ENCODE measurements at regions not wholly inside any gene's neighbourhood (a gene's known extent, or its start where the extent isn't known, plus 50 kb on each side); places are given as distances from the start of the nearest gene placed in this dataset.

DNA sequence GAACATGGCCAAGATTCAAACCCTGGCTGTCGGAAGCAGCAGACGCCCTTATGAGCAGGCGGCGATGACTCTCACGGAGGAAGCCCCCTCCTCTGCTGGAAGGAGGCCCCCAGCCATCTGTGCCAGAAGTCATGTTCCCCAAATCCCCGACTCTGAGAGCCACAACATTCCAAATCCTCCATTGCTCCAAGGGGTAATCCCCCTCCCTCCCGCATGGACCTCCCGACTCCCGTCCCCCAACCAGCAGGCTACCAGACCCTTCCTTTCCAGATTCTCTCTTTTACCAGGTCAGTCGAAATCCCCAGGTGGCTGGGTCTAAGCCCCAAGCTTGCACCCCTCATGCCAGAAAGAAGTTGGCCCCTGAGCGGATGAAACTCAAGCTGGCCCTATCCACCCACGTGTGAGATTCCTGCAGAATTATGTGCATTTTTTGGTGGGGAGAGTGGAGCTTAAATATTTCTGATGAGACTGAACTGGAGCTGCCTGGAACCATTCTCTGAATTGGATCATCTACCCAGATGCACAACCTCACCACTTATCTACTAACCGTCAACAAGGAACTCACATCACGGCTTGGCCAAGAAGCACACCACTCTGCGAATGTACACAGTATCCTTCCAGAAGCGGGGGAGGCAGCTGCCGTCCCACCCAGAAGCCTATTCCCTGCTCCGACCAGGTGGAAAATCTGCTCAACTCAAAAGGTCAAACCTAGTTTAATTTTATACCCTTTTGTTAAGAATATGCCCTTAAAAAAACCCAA lies 283.5 kb downstream of the C16orf95 start (continued):
- TF ChIP-seq, protein P1, sequence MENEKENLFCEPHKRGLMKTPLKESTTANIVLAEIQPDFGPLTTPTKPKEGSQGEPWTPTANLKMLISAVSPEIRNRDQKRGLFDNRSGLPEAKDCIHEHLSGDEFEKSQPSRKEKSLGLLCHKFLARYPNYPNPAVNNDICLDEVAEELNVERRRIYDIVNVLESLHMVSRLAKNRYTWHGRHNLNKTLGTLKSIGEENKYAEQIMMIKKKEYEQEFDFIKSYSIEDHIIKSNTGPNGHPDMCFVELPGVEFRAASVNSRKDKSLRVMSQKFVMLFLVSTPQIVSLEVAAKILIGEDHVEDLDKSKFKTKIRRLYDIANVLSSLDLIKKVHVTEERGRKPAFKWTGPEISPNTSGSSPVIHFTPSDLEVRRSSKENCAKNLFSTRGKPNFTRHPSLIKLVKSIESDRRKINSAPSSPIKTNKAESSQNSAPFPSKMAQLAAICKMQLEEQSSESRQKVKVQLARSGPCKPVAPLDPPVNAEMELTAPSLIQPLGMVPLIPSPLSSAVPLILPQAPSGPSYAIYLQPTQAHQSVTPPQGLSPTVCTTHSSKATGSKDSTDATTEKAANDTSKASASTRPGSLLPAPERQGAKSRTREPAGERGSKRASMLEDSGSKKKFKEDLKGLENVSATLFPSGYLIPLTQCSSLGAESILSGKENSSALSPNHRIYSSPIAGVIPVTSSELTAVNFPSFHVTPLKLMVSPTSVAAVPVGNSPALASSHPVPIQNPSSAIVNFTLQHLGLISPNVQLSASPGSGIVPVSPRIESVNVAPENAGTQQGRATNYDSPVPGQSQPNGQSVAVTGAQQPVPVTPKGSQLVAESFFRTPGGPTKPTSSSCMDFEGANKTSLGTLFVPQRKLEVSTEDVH (IDR thresholded peaks at IDR 0.05; ENCODE audit: low read depth, partially characterized antibody): no peak
- TF ChIP-seq, protein P2, sequence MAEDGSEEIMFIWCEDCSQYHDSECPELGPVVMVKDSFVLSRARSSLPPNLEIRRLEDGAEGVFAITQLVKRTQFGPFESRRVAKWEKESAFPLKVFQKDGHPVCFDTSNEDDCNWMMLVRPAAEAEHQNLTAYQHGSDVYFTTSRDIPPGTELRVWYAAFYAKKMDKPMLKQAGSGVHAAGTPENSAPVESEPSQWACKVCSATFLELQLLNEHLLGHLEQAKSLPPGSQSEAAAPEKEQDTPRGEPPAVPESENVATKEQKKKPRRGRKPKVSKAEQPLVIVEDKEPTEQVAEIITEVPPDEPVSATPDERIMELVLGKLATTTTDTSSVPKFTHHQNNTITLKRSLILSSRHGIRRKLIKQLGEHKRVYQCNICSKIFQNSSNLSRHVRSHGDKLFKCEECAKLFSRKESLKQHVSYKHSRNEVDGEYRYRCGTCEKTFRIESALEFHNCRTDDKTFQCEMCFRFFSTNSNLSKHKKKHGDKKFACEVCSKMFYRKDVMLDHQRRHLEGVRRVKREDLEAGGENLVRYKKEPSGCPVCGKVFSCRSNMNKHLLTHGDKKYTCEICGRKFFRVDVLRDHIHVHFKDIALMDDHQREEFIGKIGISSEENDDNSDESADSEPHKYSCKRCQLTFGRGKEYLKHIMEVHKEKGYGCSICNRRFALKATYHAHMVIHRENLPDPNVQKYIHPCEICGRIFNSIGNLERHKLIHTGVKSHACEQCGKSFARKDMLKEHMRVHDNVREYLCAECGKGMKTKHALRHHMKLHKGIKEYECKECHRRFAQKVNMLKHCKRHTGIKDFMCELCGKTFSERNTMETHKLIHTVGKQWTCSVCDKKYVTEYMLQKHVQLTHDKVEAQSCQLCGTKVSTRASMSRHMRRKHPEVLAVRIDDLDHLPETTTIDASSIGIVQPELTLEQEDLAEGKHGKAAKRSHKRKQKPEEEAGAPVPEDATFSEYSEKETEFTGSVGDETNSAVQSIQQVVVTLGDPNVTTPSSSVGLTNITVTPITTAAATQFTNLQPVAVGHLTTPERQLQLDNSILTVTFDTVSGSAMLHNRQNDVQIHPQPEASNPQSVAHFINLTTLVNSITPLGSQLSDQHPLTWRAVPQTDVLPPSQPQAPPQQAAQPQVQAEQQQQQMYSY (CRISPR knock-in tag; IDR thresholded peaks at IDR 0.05): no peak
- TF ChIP-seq HDAC6 (IDR thresholded peaks at IDR 0.05; ENCODE audit: unreplicated experiment): no peak

DNA sequence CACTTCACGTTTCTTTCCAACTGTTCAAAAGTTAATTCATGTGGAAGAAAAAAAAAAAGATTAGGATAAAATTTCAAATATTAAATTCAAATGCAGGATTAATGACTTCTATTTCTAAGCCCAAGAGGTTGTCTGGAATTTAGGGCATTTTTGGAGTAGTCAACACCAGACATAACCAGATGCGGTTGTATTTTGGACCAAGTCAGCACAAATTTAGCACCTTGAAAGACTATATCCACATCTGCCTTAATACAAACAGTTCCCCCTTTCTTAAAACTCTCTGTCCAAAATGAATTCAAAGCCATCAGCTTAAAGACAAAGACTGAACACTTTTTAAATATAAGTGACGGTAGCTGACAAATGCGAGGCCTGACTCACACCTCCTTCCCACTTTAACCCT lies 282.9 kb downstream of the C16orf95 start:
- Histone ChIP-seq H3K9ac (ENCODE audit: control insufficient read depth, insufficient read depth, low read length) (no peak overlapping the region), H2AFZ (ENCODE audit: control insufficient read depth, low read depth, low read length) (no peak overlapping the region), H3K4me1 (ENCODE audit: control insufficient read depth, insufficient read depth, low read length) (no peaks in the 10 kb centered on the region), H3K27ac (ENCODE audit: control insufficient read depth, insufficient read depth) (no peak overlapping the region), H3K27me3 (replicated peaks in 1 of 2; ENCODE audit: control insufficient read depth in 2 of 2, insufficient read depth in 2 of 2, low read length in 1 of 2) (no peaks in the 10 kb centered on the region), H3K4me2 (ENCODE audit: control insufficient read depth, insufficient read depth) (no peak overlapping the region), H3K36me3 (ENCODE audit: control insufficient read depth in 2 of 2, insufficient read depth in 2 of 2, low read length in 1 of 2) (no peaks in the 10 kb centered on the region), H3K9me3 (replicated peaks; ENCODE audit: control insufficient read depth, insufficient read depth, low read length) (no peaks in the 10 kb centered on the region), H3K79me2 (ENCODE audit: control insufficient read depth, insufficient read depth, low read length) (no peaks in the 10 kb centered on the region), H4K20me1 (ENCODE audit: control insufficient read depth, insufficient read depth) (no peaks in the 10 kb centered on the region), H3K4me3 (no peak overlapping the region)
- in situ Hi-C loops (cut with MboI): no loop called here
- ChIA-PET SMC1A (ENCODE audit: uncharacterized antibody, unreplicated experiment) (no interaction called here), CTCF (no interaction called here), POLR2A (no interaction called here), RAD21 (ENCODE audit: unreplicated experiment) (no interaction called here)
- no TSS peak for BruUV-seq (replicated peaks)
- 82% methylated on average over 4 of the region's 4 CpGs for WGBS (ENCODE audit: insufficient coverage, insufficient replicate concordance, low lambda C conversion rate, missing lambda C conversion rate)
- TF ChIP-seq RELA (IDR thresholded peaks at IDR 0.05; ENCODE audit: borderline replicate concordance, partially characterized antibody): no peak
- TF ChIP-seq, protein P3, sequence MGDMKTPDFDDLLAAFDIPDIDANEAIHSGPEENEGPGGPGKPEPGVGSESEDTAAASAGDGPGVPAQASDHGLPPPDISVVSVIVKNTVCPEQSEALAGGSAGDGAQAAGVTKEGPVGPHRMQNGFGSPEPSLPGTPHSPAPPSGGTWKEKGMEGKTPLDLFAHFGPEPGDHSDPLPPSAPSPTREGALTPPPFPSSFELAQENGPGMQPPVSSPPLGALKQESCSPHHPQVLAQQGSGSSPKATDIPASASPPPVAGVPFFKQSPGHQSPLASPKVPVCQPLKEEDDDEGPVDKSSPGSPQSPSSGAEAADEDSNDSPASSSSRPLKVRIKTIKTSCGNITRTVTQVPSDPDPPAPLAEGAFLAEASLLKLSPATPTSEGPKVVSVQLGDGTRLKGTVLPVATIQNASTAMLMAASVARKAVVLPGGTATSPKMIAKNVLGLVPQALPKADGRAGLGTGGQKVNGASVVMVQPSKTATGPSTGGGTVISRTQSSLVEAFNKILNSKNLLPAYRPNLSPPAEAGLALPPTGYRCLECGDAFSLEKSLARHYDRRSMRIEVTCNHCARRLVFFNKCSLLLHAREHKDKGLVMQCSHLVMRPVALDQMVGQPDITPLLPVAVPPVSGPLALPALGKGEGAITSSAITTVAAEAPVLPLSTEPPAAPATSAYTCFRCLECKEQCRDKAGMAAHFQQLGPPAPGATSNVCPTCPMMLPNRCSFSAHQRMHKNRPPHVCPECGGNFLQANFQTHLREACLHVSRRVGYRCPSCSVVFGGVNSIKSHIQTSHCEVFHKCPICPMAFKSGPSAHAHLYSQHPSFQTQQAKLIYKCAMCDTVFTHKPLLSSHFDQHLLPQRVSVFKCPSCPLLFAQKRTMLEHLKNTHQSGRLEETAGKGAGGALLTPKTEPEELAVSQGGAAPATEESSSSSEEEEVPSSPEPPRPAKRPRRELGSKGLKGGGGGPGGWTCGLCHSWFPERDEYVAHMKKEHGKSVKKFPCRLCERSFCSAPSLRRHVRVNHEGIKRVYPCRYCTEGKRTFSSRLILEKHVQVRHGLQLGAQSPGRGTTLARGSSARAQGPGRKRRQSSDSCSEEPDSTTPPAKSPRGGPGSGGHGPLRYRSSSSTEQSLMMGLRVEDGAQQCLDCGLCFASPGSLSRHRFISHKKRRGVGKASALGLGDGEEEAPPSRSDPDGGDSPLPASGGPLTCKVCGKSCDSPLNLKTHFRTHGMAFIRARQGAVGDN (IDR thresholded peaks at IDR 0.05): no peak
- TF ChIP-seq NRF1 (conservative IDR thresholded peaks at IDR 0.05; ENCODE audit: low read depth, low read length): no peak
- no peak for TF ChIP-seq BRCA1 (IDR thresholded peaks at IDR 0.05; ENCODE audit: low read depth, low read length)
- no peak for TF ChIP-seq CHD4 (IDR thresholded peaks at IDR 0.05)
- TF ChIP-seq SP1 (IDR thresholded peaks at IDR 0.05; ENCODE audit: low read depth, low read length): no peak
- TF ChIP-seq IKZF2 (IDR thresholded peaks at IDR 0.05): no peak
- no peak for TF ChIP-seq ZNF24 (IDR thresholded peaks at IDR 0.05)
- no peak for TF ChIP-seq ZBED1 (IDR thresholded peaks at IDR 0.05; ENCODE audit: borderline replicate concordance)
- no peak for TF ChIP-seq RB1 (IDR thresholded peaks at IDR 0.05; ENCODE audit: borderline replicate concordance)
- intact Hi-C loops (cut with micrococcal nuclease; ENCODE audit: unreplicated experiment): no loop called here
- ATAC-seq (no peak), FAIRE-seq (no peak), DNase-seq (ENCODE audit: low read depth, low spot score) (no peak)
